Kidney capillary endothelial cell (primary cell): ENCODE measurements at regions not wholly inside any gene's neighbourhood (a gene's known extent, or its start where the extent isn't known, plus 50 kb on each side); places are given as distances from the start of the nearest gene placed in this dataset.
"Not testable (repeated sequence)": the region's sequence is repeated elsewhere in the genome, so short reads cannot be mapped to it uniquely, and the experiment has no call there.

Source experiments
- DNase-seq: peaks from one replicate; pipeline ENCODE4 v3.0.0-alpha.2; 2018; ENCODE audit warnings: low spot score

- no peak for DNase-seq
These were observed 420.6 kb downstream of the RAB38 start for GRCh38 chr11:87754685-87755084.

GRCh38 chr11:87753143-87753542 is 422.1 kb downstream of the RAB38 start:
- no peak for DNase-seq

- DNase-seq, result no peak
These were observed 432.2 kb downstream of the RAB38 start for GRCh38 chr11:87743007-87743406.

GRCh38 chr11:87740968-87741367 is 434.3 kb downstream of the RAB38 start:
- DNase-seq, result no peak

- no peak for DNase-seq
These were observed 434.8 kb downstream of the RAB38 start for GRCh38 chr11:87740451-87740850.

- no peak for DNase-seq
These were observed 435.5 kb downstream of the RAB38 start for GRCh38 chr11:87739766-87740165.

- DNase-seq, result no peak
These were observed 436.0 kb downstream of the RAB38 start for GRCh38 chr11:87739261-87739660.

GRCh38 chr11:87736928-87737327 is 438.3 kb downstream of the RAB38 start:
- DNase-seq, result no peak

- no peak for DNase-seq
These were observed 448.7 kb downstream of the RAB38 start for GRCh38 chr11:87726506-87726905.

GRCh38 chr11:87724358-87724757 is 450.9 kb downstream of the RAB38 start:
- DNase-seq, result no peak

GRCh38 chr11:87722756-87723565 is 452.3 kb downstream of the RAB38 start:
- DNase-seq, result peak; percentile 14

- no peak for DNase-seq
These were observed 455.7 kb downstream of the RAB38 start for GRCh38 chr11:87719326-87720073.

GRCh38 chr11:87712802-87713202 is 462.4 kb downstream of the RAB38 start:
- no peak for DNase-seq

- DNase-seq, result no peak
These were observed 462.9 kb downstream of the RAB38 start for GRCh38 chr11:87712391-87712790.

- DNase-seq, result not testable (repeated sequence)
These were observed 471.7 kb downstream of the RAB38 start for GRCh38 chr11:87703589-87703988.

GRCh38 chr11:87675993-87676392 is 499.2 kb downstream of the RAB38 start:
- DNase-seq, result peak; percentile 10

GRCh38 chr11:87666730-87667129 is 508.5 kb downstream of the RAB38 start:
- DNase-seq, result no peak

- no peak for DNase-seq
These were observed 513.0 kb downstream of the RAB38 start for GRCh38 chr11:87662287-87662686.

- no peak for DNase-seq
These were observed 514.1 kb downstream of the RAB38 start for GRCh38 chr11:87660926-87661660.

GRCh38 chr11:87659807-87660206 is 515.4 kb downstream of the RAB38 start:
- no peak for DNase-seq

GRCh38 chr11:87645626-87646025 is 529.6 kb downstream of the RAB38 start:
- DNase-seq, result no peak

- no peak for DNase-seq
These were observed 535.4 kb downstream of the RAB38 start for GRCh38 chr11:87639753-87640364.
